Esophagus squamous epithelium (tissue), 5 donors: ENCODE measurements at regions not wholly inside any gene's neighbourhood (a gene's known extent, or its start where the extent isn't known, plus 50 kb on each side); places are given as distances from the start of the nearest gene placed in this dataset.

Source experiments
- DNase-seq: peaks from one replicate; lab custom pipeline; 2025; lab: John Stamatoyannopoulos, UW
- H3K27ac ChIP-seq, 4 donors: fragments of 200-600 bp; sonication (generic); one replicate each; pipeline ENCODE4 v1.5.1; 2016 to 2019; ENCODE audit warnings: mild to moderate bottlenecking in 1 of 4
- H3K27me3 ChIP-seq, 4 donors: fragments of 200-600 bp; sonication (generic); 1 replicate in 3 of 4; 2 replicates in 1 of 4; pipeline versions ENCODE4 v1.5.1 to v1.6.0; 2017 to 2021; ENCODE audit warnings: antibody characterized with exemption in 1 of 4
- H3K36me3 ChIP-seq, 3 donors: fragments of 200-600 bp; sonication (generic); one replicate each; pipeline ENCODE4 v1.5.1; 2016 to 2019
- H3K4me1 ChIP-seq, 3 donors: fragments of 200-600 bp; sonication (generic); one replicate each; pipeline ENCODE4 v1.5.1; 2017 to 2019
- H3K4me3 ChIP-seq, 4 donors: fragments of 200-600 bp; sonication (generic); 1 replicate in 3 of 4; 2 replicates in 1 of 4; pipeline ENCODE4 v1.5.1; 2016 to 2019; ENCODE audit warnings: mild to moderate bottlenecking in 2 of 4, moderate library complexity in 1 of 4
- H3K9me3 ChIP-seq, 3 donors: fragments of 200-600 bp; sonication (generic); one replicate each; pipeline ENCODE4 v1.5.1; 2016 to 2019
- POLR2A ChIP-seq, 4 donors: fragments of 450-650 bp; IDR thresholded peaks; one replicate each; pipeline ENCODE4 v1.6.1; 2017; ENCODE audit warnings: antibody characterized with exemption in 4 of 4, mild to moderate bottlenecking in 4 of 4, moderate library complexity in 3 of 4
- WGBS, 2 donors: methylation state at CpG; one replicate each; pipeline ENCODE4 v1.1.5; 2018; 5-methylcytosine and 5-hydroxymethylcytosine counted together
- intact Hi-C: fragments of 100-400 bp; cut with DNase I; formaldehyde crosslinking; loops from one replicate; pipeline ENCODE4 v1.15.0; 2022
- TF ChIP-seq, protein P1 (sequence below), 6 experiments: fragments of 450-650 bp in 4 of 6; fragments of 200-600 bp in 2 of 6; sonication (generic) in 2 of 6; IDR thresholded peaks; one replicate each; pipeline ENCODE4 v1.5.1; 2016 to 2019; ENCODE audit warnings: antibody characterized with exemption in 6 of 6, mild to moderate bottlenecking in 4 of 6, moderate library complexity in 4 of 6
- donor health status: DM: yes; HTN: yes; CAD: no.

DNA sequence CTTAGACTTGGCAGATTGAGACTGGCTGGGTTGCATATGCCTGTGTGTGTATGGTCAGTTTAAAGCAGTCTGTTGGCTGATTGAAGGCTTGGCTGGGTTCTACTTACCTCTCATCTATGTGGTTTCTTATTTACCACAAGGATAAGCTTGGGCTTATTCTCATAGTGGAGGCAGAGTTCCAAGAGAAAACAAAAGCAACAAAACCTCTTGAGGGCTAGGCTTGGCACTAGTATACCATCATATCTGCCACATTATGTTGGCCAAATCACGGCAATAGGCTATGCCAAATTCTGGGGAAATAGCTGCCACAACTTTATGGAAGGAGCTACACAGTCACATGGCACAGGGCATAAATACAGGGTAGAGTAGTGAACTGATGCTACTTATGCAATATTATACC, 714.1 kb downstream of the CBLN4 start:
- H3K36me3 ChIP-seq = no peaks in the 10 kb centered on the region
- WGBS, 2 donors = 10 to 55% methylated on average over 1 of the region's 1 CpG
- H3K27me3 ChIP-seq = no peaks in the 10 kb centered on the region
- H3K4me3 ChIP-seq = no peak overlapping the region
- peaks cover 0 to 3% (median 0%) of the 10 kb centered on the region in 3 donors for H3K4me1 ChIP-seq
- no peak for TF ChIP-seq POLR2A (IDR thresholded peaks at IDR 0.05)
- TF ChIP-seq, protein P1, sequence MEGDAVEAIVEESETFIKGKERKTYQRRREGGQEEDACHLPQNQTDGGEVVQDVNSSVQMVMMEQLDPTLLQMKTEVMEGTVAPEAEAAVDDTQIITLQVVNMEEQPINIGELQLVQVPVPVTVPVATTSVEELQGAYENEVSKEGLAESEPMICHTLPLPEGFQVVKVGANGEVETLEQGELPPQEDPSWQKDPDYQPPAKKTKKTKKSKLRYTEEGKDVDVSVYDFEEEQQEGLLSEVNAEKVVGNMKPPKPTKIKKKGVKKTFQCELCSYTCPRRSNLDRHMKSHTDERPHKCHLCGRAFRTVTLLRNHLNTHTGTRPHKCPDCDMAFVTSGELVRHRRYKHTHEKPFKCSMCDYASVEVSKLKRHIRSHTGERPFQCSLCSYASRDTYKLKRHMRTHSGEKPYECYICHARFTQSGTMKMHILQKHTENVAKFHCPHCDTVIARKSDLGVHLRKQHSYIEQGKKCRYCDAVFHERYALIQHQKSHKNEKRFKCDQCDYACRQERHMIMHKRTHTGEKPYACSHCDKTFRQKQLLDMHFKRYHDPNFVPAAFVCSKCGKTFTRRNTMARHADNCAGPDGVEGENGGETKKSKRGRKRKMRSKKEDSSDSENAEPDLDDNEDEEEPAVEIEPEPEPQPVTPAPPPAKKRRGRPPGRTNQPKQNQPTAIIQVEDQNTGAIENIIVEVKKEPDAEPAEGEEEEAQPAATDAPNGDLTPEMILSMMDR (IDR thresholded peaks at IDR 0.05) = no peak
- H3K9me3 ChIP-seq = no peaks in the 10 kb centered on the region
- no peak for DNase-seq
- intact Hi-C loops = no loop called here
- H3K27ac ChIP-seq = no peak overlapping the region

DNA sequence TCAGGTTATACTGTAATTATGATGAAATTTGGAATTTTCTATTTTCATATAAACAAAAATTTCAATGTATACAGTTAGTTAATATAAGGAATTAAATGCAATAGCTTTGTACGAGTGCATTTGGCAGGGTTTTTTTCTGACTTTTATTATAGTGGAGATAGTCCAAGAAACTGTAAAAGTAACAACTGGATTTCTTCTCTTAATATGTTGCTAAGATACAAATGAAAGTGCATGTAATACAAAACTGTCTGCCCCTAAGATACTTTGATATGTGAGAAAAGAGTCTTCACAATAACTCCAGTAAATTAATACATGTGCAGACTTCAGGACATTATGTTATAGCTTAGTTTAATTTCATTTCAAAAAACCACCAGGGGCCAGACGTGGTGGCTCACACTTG, 721.4 kb downstream of the CBLN4 start:
- intact Hi-C loops = no loop called here
- TF ChIP-seq, protein P1 (IDR thresholded peaks at IDR 0.05) = no peak
- no peak for TF ChIP-seq POLR2A (IDR thresholded peaks at IDR 0.05)
- Histone ChIP-seq H3K27me3 (no peaks in the 10 kb centered on the region), H3K27ac (no peak overlapping the region), H3K36me3 (no peaks in the 10 kb centered on the region), H3K9me3 (no peaks in the 10 kb centered on the region), H3K4me1 (no peaks in the 10 kb centered on the region), H3K4me3 (no peak overlapping the region)
- DNase-seq = no peak
- 50 to 62% methylated on average over 2 of the region's 2 CpGs for WGBS, 2 donors

DNA sequence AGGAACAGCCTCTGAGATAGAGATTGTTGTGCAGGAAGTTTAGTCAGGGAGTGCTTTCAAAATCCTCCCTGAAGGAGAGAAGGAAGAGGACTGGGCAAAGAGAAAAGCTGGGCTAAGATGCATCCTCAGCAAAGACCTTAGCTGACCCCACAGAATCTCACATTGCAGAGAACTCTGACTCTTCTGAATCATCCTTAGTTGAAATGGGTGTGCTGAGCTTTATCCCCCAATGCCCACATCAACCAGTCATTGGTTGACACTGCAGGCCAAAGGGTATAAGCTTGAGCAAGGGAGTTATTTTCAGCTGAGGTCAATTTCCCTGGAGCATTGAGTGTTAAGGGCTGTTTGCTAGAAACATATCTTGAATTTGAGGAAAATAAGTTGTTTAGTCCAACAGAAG, 732.2 kb downstream of the CBLN4 start:
- no peak overlapping the region for H3K27ac ChIP-seq
- H3K4me3 ChIP-seq = no peak overlapping the region
- H3K36me3 ChIP-seq = no peaks in the 10 kb centered on the region
- H3K4me1 ChIP-seq = no peaks in the 10 kb centered on the region
- TF ChIP-seq POLR2A (IDR thresholded peaks at IDR 0.05) = no peak
- TF ChIP-seq, protein P1 (IDR thresholded peaks at IDR 0.05) = no peak
- no peaks in the 10 kb centered on the region for H3K27me3 ChIP-seq
- no peaks in the 10 kb centered on the region for H3K9me3 ChIP-seq
- no peak for DNase-seq
- intact Hi-C loops = no loop called here

DNA sequence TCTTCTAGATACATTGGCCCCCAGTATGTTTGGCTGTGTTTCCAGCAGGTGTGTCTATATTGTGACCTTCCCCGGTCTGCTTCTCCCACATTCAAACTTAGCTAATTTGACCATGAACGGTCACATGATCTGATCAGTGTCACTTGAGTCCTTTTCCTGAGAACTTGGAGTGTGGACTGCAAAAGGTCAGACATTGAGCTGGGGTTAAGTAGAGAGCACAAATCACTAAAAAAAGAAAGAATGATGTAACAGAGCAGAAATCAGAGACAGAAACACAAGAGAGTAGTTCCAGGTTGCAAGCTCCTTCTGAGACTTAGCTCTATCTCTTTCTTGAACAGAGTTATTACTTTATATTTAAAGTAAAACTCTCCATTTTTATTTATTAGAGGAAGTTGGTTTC, 733.9 kb downstream of the CBLN4 start:
- intact Hi-C loops = no loop called here
- no peak overlapping the region for H3K27ac ChIP-seq
- H3K4me3 ChIP-seq = no peak overlapping the region
- 73 to 94% methylated on average over 2 of the region's 2 CpGs for WGBS, 2 donors
- no peaks in the 10 kb centered on the region for H3K27me3 ChIP-seq
- no peaks in the 10 kb centered on the region for H3K36me3 ChIP-seq
- H3K4me1 ChIP-seq = no peaks in the 10 kb centered on the region
- no peak for TF ChIP-seq POLR2A (IDR thresholded peaks at IDR 0.05)
- TF ChIP-seq, protein P1 (IDR thresholded peaks at IDR 0.05) = no peak
- no peak for DNase-seq
- H3K9me3 ChIP-seq = no peaks in the 10 kb centered on the region

DNA sequence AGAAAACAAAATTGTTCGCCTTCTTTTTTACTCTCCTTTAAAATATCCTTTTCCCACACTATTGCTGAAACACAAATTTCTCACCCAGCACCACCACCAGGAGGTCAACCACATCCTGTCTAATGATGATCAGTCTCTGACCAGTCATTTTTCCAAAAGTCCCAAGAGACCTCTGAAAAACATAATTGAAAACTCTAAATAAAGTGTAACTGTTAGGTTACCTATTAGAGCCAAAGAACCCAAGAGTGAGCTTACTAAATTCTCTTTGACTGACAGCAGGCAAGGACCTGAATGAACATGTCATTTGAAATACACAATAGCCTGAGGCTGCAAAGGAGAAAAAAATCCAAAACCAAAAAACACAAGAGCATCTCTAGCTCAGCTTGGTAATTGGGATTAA, 735.4 kb downstream of the CBLN4 start:
- 80 to 84% methylated on average over 1 of the region's 1 CpG for WGBS, 2 donors
- Histone ChIP-seq H3K27ac (no peak overlapping the region), H3K4me1 (no peaks in the 10 kb centered on the region), H3K9me3 (no peaks in the 10 kb centered on the region), H3K4me3 (no peak overlapping the region), H3K27me3 (no peaks in the 10 kb centered on the region), H3K36me3 (no peaks in the 10 kb centered on the region)
- intact Hi-C loops = no loop called here
- TF ChIP-seq, protein P1 (IDR thresholded peaks at IDR 0.05) = no peak
- no peak for TF ChIP-seq POLR2A (IDR thresholded peaks at IDR 0.05)
- DNase-seq = no peak
